ENCODE measurements at regions not wholly inside any gene's neighbourhood (a gene's known extent, or its start where the extent isn't known, plus 50 kb on each side); places are given as distances from the start of the nearest gene placed in this dataset.

GRCh38 chr17:74055508-74056160, 147.8 kb upstream of the RPL38 start:
- in situ Hi-C loops (cut with MboI; ENCODE audit: low sequenced_read_pairs) = no loop called here

GRCh38 chr17:74059479-74060240, 143.8 kb upstream of the RPL38 start:
- in situ Hi-C loops (cut with MboI; ENCODE audit: low sequenced_read_pairs) = no loop called here

- in situ Hi-C loops (cut with MboI; ENCODE audit: low sequenced_read_pairs) = no loop called here
Measured at GRCh38 chr17:74061758-74062157, 141.7 kb upstream of the RPL38 start.

DNA sequence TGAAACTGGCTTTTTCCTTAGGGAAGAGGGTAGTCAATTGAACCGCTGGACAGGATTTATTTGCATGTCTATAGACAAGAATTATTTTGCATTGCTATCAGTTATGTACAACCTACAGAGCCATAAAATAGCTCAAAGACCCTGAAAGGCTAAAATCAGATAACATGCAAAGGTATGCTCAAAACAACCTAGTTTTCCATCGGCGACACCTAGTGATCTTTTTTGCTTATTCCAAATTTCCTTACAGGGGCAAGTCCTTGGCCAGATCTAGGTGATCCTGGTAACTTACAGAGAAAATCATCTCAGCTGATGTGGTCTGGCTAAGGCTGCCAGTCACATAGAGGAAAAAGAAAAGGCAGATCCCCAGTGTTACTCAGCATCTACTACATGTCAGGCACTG, 141.2 kb upstream of the RPL38 start:
- in situ Hi-C loops (cut with MboI; ENCODE audit: low sequenced_read_pairs) = no loop called here

GRCh38 chr17:74063439-74063838, 140.0 kb upstream of the RPL38 start:
- in situ Hi-C loops (cut with MboI; ENCODE audit: low sequenced_read_pairs) = no loop called here

GRCh38 chr17:74070374-74070773, 133.1 kb upstream of the RPL38 start:
- in situ Hi-C loops (cut with MboI; ENCODE audit: low sequenced_read_pairs) = no loop called here

- in situ Hi-C loops (cut with MboI; ENCODE audit: low sequenced_read_pairs) = no loop called here
Measured at GRCh38 chr17:74070998-74071679, 132.3 kb upstream of the RPL38 start.

- in situ Hi-C loops (cut with MboI; ENCODE audit: low sequenced_read_pairs) = no loop called here
Measured at GRCh38 chr17:74072340-74072739, 131.1 kb upstream of the RPL38 start.

- in situ Hi-C loops (cut with MboI; ENCODE audit: low sequenced_read_pairs) = no loop called here
Measured at GRCh38 chr17:74076446-74076845, 127.0 kb upstream of the RPL38 start.

DNA sequence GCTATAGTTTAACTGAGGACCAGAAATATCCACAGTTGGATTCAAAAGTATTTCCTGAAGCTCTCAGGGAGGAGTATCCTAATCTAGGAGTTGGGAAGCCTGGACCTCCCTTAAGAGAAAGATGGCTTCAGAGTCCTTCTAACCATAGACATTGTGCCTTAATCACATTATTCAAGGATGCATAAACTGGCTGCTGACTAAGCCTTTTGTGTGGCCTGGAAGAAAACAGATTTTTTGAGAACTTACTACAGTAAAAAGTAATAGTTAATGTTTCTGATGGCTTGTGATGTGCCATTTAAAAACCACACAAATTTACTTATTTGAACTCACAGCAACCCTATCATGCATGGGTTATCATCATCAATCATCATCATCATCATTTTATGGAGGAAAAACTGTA, 126.2 kb upstream of the RPL38 start:
- in situ Hi-C loops (cut with MboI; ENCODE audit: low sequenced_read_pairs) = no loop called here

- in situ Hi-C loops (cut with MboI; ENCODE audit: low sequenced_read_pairs) = no loop called here
Measured at GRCh38 chr17:74078363-74078941, 125.0 kb upstream of the RPL38 start.

- in situ Hi-C loops (cut with MboI; ENCODE audit: low sequenced_read_pairs) = no loop called here
Measured at GRCh38 chr17:74079537-74080300, 123.8 kb upstream of the RPL38 start.

DNA sequence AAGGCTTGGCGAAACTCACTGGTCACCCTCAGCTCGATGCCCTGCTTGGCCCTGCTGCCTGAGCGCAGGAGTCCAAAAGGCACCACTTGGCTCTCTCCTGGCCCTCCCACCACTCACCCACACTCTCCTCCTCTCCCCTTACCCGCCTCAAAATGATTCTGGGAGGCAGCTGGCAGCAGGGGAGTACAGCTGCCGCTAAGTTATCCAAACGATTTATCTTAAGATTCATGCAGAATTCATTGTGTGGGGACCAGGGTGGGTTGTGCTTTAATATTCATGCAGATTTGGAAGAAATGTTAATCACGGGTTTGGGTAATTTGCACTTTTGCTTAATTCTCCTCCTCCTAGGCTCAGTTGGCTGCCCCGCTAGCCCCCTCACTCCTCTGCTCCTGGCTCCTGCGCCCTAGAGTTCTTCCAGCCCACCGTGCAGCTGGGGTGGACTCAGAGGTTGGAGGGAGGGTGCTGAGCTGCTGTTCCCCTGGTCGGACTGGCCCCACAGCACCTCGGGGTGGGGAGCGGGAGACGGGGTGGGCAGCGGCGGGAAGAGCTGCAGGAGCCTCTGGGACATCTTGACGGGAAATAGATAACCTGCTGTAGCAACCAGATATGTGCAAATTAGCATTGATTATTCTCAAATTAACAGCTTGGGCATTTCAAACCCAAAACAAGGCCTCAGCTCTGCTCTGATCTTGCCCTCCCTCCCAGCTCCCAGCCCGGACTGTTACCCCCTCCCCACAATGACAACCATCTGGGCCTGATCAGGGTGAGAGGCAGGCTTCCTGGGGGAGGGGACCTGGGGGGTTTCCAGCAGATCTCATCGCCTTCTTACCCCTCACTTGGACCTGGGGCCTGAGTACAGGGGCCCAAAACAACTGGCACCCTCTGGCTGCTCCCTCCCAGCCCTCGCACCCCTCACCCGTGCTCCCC, 122.6 kb upstream of the RPL38 start:
- in situ Hi-C loops (cut with MboI; ENCODE audit: low sequenced_read_pairs) = no loop called here

DNA sequence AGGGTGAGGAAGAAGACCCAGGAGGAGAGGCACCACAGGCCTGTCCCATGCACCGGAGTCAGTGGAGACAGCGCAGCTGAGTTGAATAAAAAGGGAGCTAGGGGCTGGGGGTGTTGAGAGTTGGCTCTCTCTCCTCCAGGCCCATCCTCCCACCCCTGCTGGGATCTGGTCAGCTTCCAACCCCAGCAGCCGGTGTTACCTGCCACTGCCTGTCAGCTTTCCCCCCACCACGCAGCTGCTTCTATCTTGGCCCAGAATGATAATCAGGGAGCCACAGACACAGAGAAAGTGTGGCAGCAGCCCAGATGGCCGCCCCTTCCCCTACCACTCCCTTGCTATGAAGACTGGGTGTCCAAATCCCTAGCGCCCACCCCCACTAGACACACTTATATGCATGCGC, 120.6 kb upstream of the RPL38 start:
- in situ Hi-C loops (cut with MboI; ENCODE audit: low sequenced_read_pairs) = no loop called here

- in situ Hi-C loops (cut with MboI; ENCODE audit: low sequenced_read_pairs) = no loop called here
Measured at GRCh38 chr17:74083321-74083720, 120.2 kb upstream of the RPL38 start.

GRCh38 chr17:74085434-74085833, 118.0 kb upstream of the RPL38 start:
- in situ Hi-C loops (cut with MboI; ENCODE audit: low sequenced_read_pairs) = no loop called here

DNA sequence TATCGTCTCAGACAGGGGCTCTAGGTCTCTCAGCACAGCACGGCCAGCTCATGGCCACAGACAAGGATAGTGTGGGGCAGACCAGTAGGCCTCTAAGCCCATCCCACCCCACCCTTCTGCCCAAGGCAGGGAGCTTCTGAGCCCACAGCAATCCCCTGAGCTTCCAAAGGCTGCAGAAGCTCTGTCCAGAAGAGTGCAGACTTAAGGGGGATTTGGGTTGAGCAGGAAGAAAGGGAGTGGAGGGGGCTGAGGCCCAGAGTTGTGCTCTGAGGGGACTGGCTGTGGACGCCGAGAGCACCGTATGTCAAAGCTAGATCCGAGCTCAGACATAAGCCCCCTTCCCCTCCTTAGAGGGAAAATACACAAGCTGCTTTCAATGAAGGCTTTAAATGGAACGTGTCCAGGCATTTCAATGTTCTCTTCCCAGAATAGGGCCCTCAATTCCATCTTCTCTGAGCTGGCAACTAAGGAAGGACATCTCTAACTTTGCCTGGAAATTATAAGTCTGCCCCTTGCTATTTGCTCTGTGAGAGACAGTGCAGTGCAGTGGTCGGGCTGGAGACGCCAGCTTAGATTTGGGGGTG, 116.4 kb upstream of the RPL38 start:
- in situ Hi-C loops (cut with MboI; ENCODE audit: low sequenced_read_pairs) = no loop called here

DNA sequence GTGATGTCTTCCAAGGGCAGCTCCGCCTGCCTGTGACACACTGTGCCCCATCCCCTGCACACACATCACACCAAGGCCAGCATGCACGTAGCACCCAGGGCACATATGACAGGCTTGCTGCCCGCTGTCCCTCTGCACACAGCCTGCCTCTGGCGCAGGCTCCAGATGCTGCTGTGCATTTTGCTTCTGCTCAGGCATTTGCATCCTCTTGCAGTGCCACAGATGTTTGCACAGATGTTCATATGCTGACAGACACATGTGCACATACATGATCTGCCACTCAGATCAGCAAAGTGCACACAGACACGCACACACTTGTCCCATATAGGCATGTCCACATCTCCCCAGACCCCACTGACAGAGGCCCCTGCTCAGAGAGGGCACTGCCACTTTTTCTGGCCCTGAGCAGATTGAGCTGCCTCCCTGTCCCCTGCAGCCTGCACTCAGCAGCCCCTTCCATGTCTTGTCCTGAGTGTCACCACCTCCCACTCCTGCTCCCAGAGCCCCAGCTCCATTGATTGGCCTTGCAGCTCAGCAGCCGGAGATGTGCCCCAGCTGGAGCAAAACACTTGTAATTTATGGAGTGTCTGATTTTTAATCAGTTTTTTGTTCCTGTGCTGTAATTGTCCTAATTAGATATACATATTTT, 115.1 kb upstream of the RPL38 start:
- in situ Hi-C loops (cut with MboI; ENCODE audit: low sequenced_read_pairs) = no loop called here

DNA sequence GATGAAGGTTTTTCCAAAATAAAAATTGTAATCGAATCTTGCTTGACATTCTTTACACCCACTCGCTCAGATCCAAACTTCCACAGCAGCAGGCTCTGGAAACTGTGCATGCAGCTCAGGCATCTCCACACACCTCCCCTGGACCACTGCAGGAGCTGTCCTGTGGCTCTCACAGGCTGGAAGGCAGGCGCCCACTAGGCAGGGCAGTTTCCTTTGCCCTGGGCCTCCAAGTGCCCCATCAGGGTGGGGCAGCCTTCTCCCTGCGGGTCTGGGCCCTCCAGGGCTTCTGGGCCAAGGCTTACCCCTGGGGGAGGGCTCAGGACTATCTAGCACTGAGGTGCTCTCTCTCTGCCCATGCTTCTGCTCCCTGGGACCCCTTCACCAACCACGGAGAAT, 114.5 kb upstream of the RPL38 start:
- in situ Hi-C loops (cut with MboI; ENCODE audit: low sequenced_read_pairs) = no loop called here

All from HL-60/S4 (cell line).